HuH-7.5 (cell line): ENCODE measurements at regions not wholly inside any gene's neighbourhood (a gene's known extent, or its start where the extent isn't known, plus 50 kb on each side); places are given as distances from the start of the nearest gene placed in this dataset.

Source experiments
- DNase-seq: peaks from one replicate; pipeline ENCODE4 v3.0.0; 2011; ENCODE audit warnings: low spot score

GRCh38 chr13:50686551-50686950 lies 156.9 kb downstream of the DLEU7 start:
- DNase-seq: no peak

- DNase-seq: no peak
Measured at GRCh38 chr13:50687545-50687944, 155.9 kb downstream of the DLEU7 start.

GRCh38 chr13:50690006-50690405 lies 153.5 kb downstream of the DLEU7 start:
- DNase-seq: no peak

- no peak for DNase-seq
Measured at GRCh38 chr13:50691176-50691680, 152.3 kb downstream of the DLEU7 start.

GRCh38 chr13:50691681-50692263 lies 151.7 kb downstream of the DLEU7 start:
- no peak for DNase-seq

GRCh38 chr13:50692396-50692915 lies 151.0 kb downstream of the DLEU7 start:
- no peak for DNase-seq

GRCh38 chr13:50693727-50694126 lies 149.8 kb downstream of the DLEU7 start:
- DNase-seq: no peak

GRCh38 chr13:50697746-50698539 lies 145.5 kb downstream of the DLEU7 start:
- no peak for DNase-seq

- DNase-seq: no peak
Measured at GRCh38 chr13:50699874-50700663, 143.4 kb downstream of the DLEU7 start.

GRCh38 chr13:50700664-50701305 lies 142.7 kb downstream of the DLEU7 start:
- DNase-seq: no peak

GRCh38 chr13:50701469-50701868 lies 142.0 kb downstream of the DLEU7 start:
- DNase-seq: no peak

- no peak for DNase-seq
Measured at GRCh38 chr13:50706505-50706904, 137.0 kb downstream of the DLEU7 start.

GRCh38 chr13:50707628-50708027 lies 135.9 kb downstream of the DLEU7 start:
- no peak for DNase-seq

GRCh38 chr13:50708461-50708860 lies 135.0 kb downstream of the DLEU7 start:
- no peak for DNase-seq

- no peak for DNase-seq
Measured at GRCh38 chr13:50709058-50709457, 134.4 kb downstream of the DLEU7 start.

- DNase-seq: no peak
Measured at GRCh38 chr13:50711131-50711815, 132.2 kb downstream of the DLEU7 start.

- no peak for DNase-seq
Measured at GRCh38 chr13:50711996-50712395, 131.5 kb downstream of the DLEU7 start.

- DNase-seq: no peak
Measured at GRCh38 chr13:50712456-50712855, 131.0 kb downstream of the DLEU7 start.

- DNase-seq: no peak
Measured at GRCh38 chr13:50712881-50713280, 130.6 kb downstream of the DLEU7 start.

- no peak for DNase-seq
Measured at GRCh38 chr13:50713523-50714248, 129.8 kb downstream of the DLEU7 start.

GRCh38 chr13:50714891-50715290 lies 128.6 kb downstream of the DLEU7 start:
- no peak for DNase-seq
